ENCODE measurements at regions not wholly inside any gene's neighbourhood (a gene's known extent, or its start where the extent isn't known, plus 50 kb on each side); places are given as distances from the start of the nearest gene placed in this dataset.

- ATAC-seq (peak in 2 of 4 donors; percentile 50 to 81), DNase-seq (no peak)
- H3K27me3 ChIP-seq = peaks cover 0 to 4% (median 0%) of the 10 kb centered on the region in 9 donors
- peaks cover 0 to 23% (median 7%) of the 10 kb centered on the region in 12 donors for H3K4me1 ChIP-seq
- WGBS, 4 donors = 1 to 19% (median 5%) methylated on average over 1 of the region's 1 CpG
- peak overlapping the region in 6 of 12 donors; percentile 2 to 80 (median 58) for H3K27ac ChIP-seq
- no peaks in the 10 kb centered on the region for H3K9me3 ChIP-seq
- intact Hi-C loops (cut with DNase I) = no loop called here
- no peaks in the 10 kb centered on the region for H3K36me3 ChIP-seq
- H3K4me3 ChIP-seq = no peak overlapping the region
- TF ChIP-seq, protein P1, sequence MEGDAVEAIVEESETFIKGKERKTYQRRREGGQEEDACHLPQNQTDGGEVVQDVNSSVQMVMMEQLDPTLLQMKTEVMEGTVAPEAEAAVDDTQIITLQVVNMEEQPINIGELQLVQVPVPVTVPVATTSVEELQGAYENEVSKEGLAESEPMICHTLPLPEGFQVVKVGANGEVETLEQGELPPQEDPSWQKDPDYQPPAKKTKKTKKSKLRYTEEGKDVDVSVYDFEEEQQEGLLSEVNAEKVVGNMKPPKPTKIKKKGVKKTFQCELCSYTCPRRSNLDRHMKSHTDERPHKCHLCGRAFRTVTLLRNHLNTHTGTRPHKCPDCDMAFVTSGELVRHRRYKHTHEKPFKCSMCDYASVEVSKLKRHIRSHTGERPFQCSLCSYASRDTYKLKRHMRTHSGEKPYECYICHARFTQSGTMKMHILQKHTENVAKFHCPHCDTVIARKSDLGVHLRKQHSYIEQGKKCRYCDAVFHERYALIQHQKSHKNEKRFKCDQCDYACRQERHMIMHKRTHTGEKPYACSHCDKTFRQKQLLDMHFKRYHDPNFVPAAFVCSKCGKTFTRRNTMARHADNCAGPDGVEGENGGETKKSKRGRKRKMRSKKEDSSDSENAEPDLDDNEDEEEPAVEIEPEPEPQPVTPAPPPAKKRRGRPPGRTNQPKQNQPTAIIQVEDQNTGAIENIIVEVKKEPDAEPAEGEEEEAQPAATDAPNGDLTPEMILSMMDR (IDR thresholded peaks at IDR 0.05) = no peak
- TF ChIP-seq POLR2A (IDR thresholded peaks at IDR 0.05) = no peak
Measured at GRCh38 chr17:34177642-34178041, 77.4 kb upstream of the CCL2 start.

- intact Hi-C loops (cut with DNase I) = no loop called here
- peaks cover 0 to 4% (median 0%) of the 10 kb centered on the region in 9 donors for H3K27me3 ChIP-seq
Measured at GRCh38 chr17:34178092-34178491, 77.0 kb upstream of the CCL2 start.

DNA sequence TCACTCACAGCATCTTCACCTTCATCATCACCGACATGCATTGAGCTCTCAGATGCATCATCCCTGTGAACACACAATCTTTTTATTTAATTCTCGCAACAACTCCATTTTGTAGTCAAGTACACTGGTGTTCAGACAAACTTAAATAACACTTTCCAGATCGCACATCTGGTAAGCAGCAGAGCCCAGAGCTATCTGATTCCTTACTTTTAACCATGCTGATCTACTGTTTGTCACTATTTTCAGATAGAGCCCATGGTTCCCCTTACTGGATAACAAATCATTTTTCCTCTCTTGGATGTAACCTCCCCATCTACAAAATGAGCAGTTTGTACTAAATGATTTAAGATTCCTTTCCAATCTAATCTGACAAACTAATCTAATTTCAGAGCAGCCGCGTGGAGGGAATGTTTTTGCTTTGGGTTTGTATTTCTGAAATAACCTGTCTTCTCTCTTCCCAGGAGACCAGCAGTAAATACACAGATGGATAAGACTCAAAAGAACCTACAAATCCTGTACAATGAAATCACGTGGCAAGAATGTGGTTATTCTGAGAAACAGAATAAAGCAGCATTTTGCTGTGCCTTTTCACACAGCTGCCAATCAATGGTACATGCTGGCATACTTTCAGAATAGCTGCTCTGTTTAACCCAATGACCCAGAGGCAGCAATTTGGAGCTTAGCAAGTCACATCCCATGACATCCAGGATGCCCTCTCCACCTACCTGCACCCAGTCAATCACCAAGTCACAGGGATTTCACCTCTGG is 72.9 kb upstream of the CCL2 start:
- TF ChIP-seq, protein P1 (IDR thresholded peaks at IDR 0.05) = no peak
- TF ChIP-seq POLR2A (IDR thresholded peaks at IDR 0.05) = no peak
- no peaks in the 10 kb centered on the region for H3K9me3 ChIP-seq
- ATAC-seq = no peak
- WGBS, 4 donors = 60 to 72% (median 64%) methylated on average over 6 of the region's 6 CpGs
- H3K27ac ChIP-seq = no peak overlapping the region
- peaks cover 0 to 4% (median 0%) of the 10 kb centered on the region in 9 donors for H3K27me3 ChIP-seq
- intact Hi-C loops (cut with DNase I) = no loop called here
- H3K4me1 ChIP-seq = peaks cover 0 to 16% (median 6%) of the 10 kb centered on the region in 12 donors
- H3K4me3 ChIP-seq = no peak overlapping the region
- no peaks in the 10 kb centered on the region for H3K36me3 ChIP-seq
- DNase-seq = no peak

More at GRCh38 chr17:34178092-34178491, 77.0 kb upstream of the CCL2 start:
- no peak for DNase-seq
- ATAC-seq = peak in 1 of 4 donors; percentile 69
- WGBS, 4 donors = 50 to 70% (median 70%) methylated on average over 3 of the region's 3 CpGs
- TF ChIP-seq POLR2A (IDR thresholded peaks at IDR 0.05) = no peak
- TF ChIP-seq, protein P1 (IDR thresholded peaks at IDR 0.05) = peak in 1 of 12 donors; percentile 5
- H3K4me1 ChIP-seq = peaks cover 0 to 23% (median 7%) of the 10 kb centered on the region in 12 donors
- no peak overlapping the region for H3K4me3 ChIP-seq
- no peaks in the 10 kb centered on the region for H3K9me3 ChIP-seq
- H3K27ac ChIP-seq = peak overlapping the region in 7 of 12 donors; percentile 2 to 68 (median 53)
- H3K36me3 ChIP-seq = no peaks in the 10 kb centered on the region

DNA sequence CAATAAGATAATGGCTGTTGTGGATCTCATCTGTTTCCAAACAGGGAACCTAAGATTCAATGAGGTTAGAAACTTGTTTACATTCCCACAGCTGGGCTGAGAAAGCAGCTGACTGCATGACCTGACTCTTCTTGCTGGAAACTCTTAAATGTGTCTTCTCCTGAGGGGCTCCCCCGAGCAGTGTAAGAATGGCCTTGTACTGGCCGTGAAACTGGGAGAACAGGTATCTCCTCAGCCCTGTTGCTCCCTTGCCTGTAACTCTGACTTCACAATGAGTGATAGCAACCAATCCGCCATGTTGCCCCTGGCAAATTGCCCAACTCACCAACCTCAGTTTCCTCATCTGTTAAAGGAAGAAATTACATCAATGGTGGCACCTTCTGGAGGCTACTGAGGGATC is 59.1 kb upstream of the CCL2 start:
- no peak for ATAC-seq

More for the DNA sequence above, 59.1 kb upstream of the CCL2 start:
- Histone ChIP-seq H3K4me3 (no peak overlapping the region), H3K9me3 (peaks cover 0 to 22% (median 0%) of the 10 kb centered on the region in 12 donors), H3K36me3 (no peaks in the 10 kb centered on the region), H3K4me1 (peaks cover 0 to 10% (median under 1%) of the 10 kb centered on the region in 12 donors), H3K27me3 (peaks cover 0 to 17% (median 0%) of the 10 kb centered on the region in 9 donors), H3K27ac (no peak overlapping the region)
- no peak for TF ChIP-seq POLR2A (IDR thresholded peaks at IDR 0.05)
- TF ChIP-seq, protein P1 (IDR thresholded peaks at IDR 0.05) = no peak
- DNase-seq = no peak
- 72 to 91% (median 83%) methylated on average over 3 of the region's 3 CpGs for WGBS, 4 donors
- intact Hi-C loops (cut with DNase I) = no loop called here

Measured in heart left ventricle (tissue), 16 donors.